OCI-LY3 (cell line): ENCODE measurements at regions not wholly inside any gene's neighbourhood (a gene's known extent, or its start where the extent isn't known, plus 50 kb on each side); places are given as distances from the start of the nearest gene placed in this dataset.

Source experiments
- H2AFZ ChIP-seq: fragments of 200-600, 300-600 bp; shearing (Covaris generic); 2 replicates; pipeline ENCODE4 v1.6.0; 2014; ENCODE audit warnings: antibody characterized with exemption, low read depth, low read length
- H3K27ac ChIP-seq: fragments of 200-600, 300-600 bp; sonication (generic); 2 replicates; pipeline ENCODE4 v1.5.1; 2014; ENCODE audit warnings: mild to moderate bottlenecking, low read length, moderate library complexity, mixed read lengths
- H3K27me3 ChIP-seq: fragments of 200-600, 300-600 bp; sonication (generic); 2 replicates; pipeline ENCODE4 v1.6.1; 2014; ENCODE audit warnings: low read depth, low read length, mixed read lengths
- H3K36me3 ChIP-seq: fragments of 200-600, 300-600 bp; sonication (generic); replicated peaks from 2 replicates; pipeline ENCODE3; 2014; ENCODE audit warnings: low read depth, low read length, mixed read lengths
- H3K4me1 ChIP-seq: fragments of 300-600, 200-600 bp; sonication (generic); 2 replicates; pipeline ENCODE4 v1.6.1; 2014; ENCODE audit warnings: low read length, mixed read lengths
- H3K4me2 ChIP-seq: fragments of 200-600, 300-600 bp; sonication (generic); 2 replicates; pipeline ENCODE4 v1.6.1; 2014; ENCODE audit warnings: low read length, mixed read lengths
- H3K4me3 ChIP-seq: fragments of 300-600, 200-600 bp; sonication (generic); 2 replicates; pipeline ENCODE4 v1.5.1; 2014; ENCODE audit warnings: antibody characterized with exemption, mild to moderate bottlenecking, low read length, moderate library complexity
- H3K79me2 ChIP-seq: fragments of 300-600, 200-600 bp; shearing (Covaris generic); 2 replicates; pipeline ENCODE4 v1.6.1; 2014; ENCODE audit warnings: mild to moderate bottlenecking, low read length, mixed read lengths
- H3K9ac ChIP-seq: fragments of 300-600, 200-600 bp; shearing (Covaris generic); 2 replicates; pipeline ENCODE4 v1.6.0; 2014; ENCODE audit warnings: mild to moderate bottlenecking, low read length, moderate library complexity
- H3K9me3 ChIP-seq: fragments of 200-600, 300-600 bp; shearing (Covaris generic); 2 replicates; pipeline ENCODE4 v1.6.1; 2014; ENCODE audit warnings: low read length, mixed read lengths; ENCODE audit not compliant: insufficient read depth
- H4K20me1 ChIP-seq: fragments of 200-600, 300-600 bp; sonication (generic); 2 replicates; pipeline ENCODE4 v1.6.1; 2016; ENCODE audit warnings: low read length, mixed read lengths; ENCODE audit not compliant: insufficient read depth
- CTCF ChIP-seq: fragments of 200-600, 300-600 bp; sonication (generic); IDR thresholded peaks from 2 replicates; pipeline ENCODE4 v1.5.1; 2014; ENCODE audit warnings: antibody characterized with exemption, low read length, low read depth
- EZH2phosphoT487 ChIP-seq: fragments of 200-600 bp; shearing (Covaris generic); IDR thresholded peaks from 2 replicates; pipeline ENCODE4 v1.6.1; 2018; ENCODE audit warnings: antibody characterized with exemption, mixed run types, low read depth

- Histone ChIP-seq H2AFZ (no peak overlapping the region), H3K27me3 (no peaks in the 10 kb centered on the region), H4K20me1 (no peaks in the 10 kb centered on the region), H3K4me2 (no peak overlapping the region), H3K36me3 (peaks cover 14% of the 10 kb centered on the region), H3K9ac (no peak overlapping the region), H3K4me1 (peaks cover 43% of the 10 kb centered on the region), H3K9me3 (peaks cover 8% of the 10 kb centered on the region; the same call in 1 of the 2 replicates), H3K4me3 (no peak overlapping the region), H3K27ac (no peak overlapping the region), H3K79me2 (no peaks in the 10 kb centered on the region)
- TF ChIP-seq CTCF (no peak), EZH2phosphoT487 (no peak)
Observed at GRCh38 chr11:110023711-110024110, 69.5 kb upstream of the ZC3H12C start.

GRCh38 chr11:110026858-110027626 is 66.2 kb upstream of the ZC3H12C start:
- Histone ChIP-seq H3K79me2 (no peaks in the 10 kb centered on the region), H3K36me3 (peaks cover 14% of the 10 kb centered on the region), H2AFZ (no peak overlapping the region), H3K4me1 (peaks cover 39% of the 10 kb centered on the region), H3K9ac (peak overlapping the region; percentile 38; the same call in 1 of the 2 replicates), H3K4me2 (peak overlapping the region; percentile 71), H3K9me3 (peaks cover 8% of the 10 kb centered on the region), H3K4me3 (peak overlapping the region; percentile 52), H4K20me1 (no peaks in the 10 kb centered on the region), H3K27me3 (no peaks in the 10 kb centered on the region), H3K27ac (peak overlapping the region; percentile 80)
- TF ChIP-seq CTCF (no peak), EZH2phosphoT487 (peak; percentile 94)

- peaks cover 14% of the 10 kb centered on the region for H3K36me3 ChIP-seq
- H3K27me3 ChIP-seq = no peaks in the 10 kb centered on the region
- peaks cover 8% of the 10 kb centered on the region for H3K9me3 ChIP-seq
- no peaks in the 10 kb centered on the region for H4K20me1 ChIP-seq
- no peak overlapping the region for H2AFZ ChIP-seq
- peak overlapping the region; percentile 71 for H3K4me2 ChIP-seq
- H3K79me2 ChIP-seq = no peaks in the 10 kb centered on the region
- H3K4me1 ChIP-seq = peaks cover 32% of the 10 kb centered on the region
- no peak for TF ChIP-seq EZH2phosphoT487
- peak overlapping the region; percentile 80 for H3K27ac ChIP-seq
- peak overlapping the region; percentile 38; the same call in 1 of the 2 replicates for H3K9ac ChIP-seq
- H3K4me3 ChIP-seq = peak overlapping the region; percentile 52
Observed at GRCh38 chr11:110027627-110028371, 65.4 kb upstream of the ZC3H12C start.

- TF ChIP-seq CTCF (no peak), EZH2phosphoT487 (no peak)
- no peaks in the 10 kb centered on the region for H3K79me2 ChIP-seq
- no peak overlapping the region for H3K9ac ChIP-seq
- no peak overlapping the region for H2AFZ ChIP-seq
- H3K4me2 ChIP-seq = no peak overlapping the region
- H4K20me1 ChIP-seq = no peaks in the 10 kb centered on the region
- no peaks in the 10 kb centered on the region for H3K27me3 ChIP-seq
- peaks cover 32% of the 10 kb centered on the region for H3K4me1 ChIP-seq
- no peak overlapping the region for H3K4me3 ChIP-seq
- H3K9me3 ChIP-seq = peaks cover 8% of the 10 kb centered on the region
- peaks cover 14% of the 10 kb centered on the region for H3K36me3 ChIP-seq
- H3K27ac ChIP-seq = no peak overlapping the region
Observed at GRCh38 chr11:110028921-110029320, 64.3 kb upstream of the ZC3H12C start.
